GM21515 (cell line): ENCODE measurements at regions not wholly inside any gene's neighbourhood (a gene's known extent, or its start where the extent isn't known, plus 50 kb on each side); places are given as distances from the start of the nearest gene placed in this dataset.
"Not testable (repeated sequence)": the region's sequence is repeated elsewhere in the genome, so short reads cannot be mapped to it uniquely, and the experiment has no call there.

ENCODE experiments used
- ATAC-seq: cut with Tn5 transposase; IDR thresholded peaks from one replicate; pipeline ENCODE4 v1.9.1; 2021; ENCODE audit not compliant: unreplicated experiment

DNA sequence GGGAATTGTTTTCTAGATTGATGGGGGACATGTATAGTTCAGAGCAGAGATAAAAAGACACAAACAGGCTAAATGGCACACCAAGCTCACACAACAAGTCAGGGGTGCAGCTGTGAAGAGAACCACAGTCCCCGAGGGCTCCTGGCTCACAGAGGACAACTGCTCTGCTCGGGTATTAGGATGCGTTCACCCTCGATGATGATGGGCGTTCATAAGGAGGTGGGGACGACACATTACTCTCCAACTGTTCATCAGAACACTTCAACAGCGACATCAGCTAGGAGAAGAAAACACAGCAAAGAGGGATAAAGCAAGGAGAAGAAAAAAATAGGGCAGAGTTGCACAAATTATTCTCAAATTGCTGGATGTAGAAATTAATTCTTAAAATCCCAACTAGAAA is 174.8 kb upstream of the RREB1 start:
- ATAC-seq, result no peak

DNA sequence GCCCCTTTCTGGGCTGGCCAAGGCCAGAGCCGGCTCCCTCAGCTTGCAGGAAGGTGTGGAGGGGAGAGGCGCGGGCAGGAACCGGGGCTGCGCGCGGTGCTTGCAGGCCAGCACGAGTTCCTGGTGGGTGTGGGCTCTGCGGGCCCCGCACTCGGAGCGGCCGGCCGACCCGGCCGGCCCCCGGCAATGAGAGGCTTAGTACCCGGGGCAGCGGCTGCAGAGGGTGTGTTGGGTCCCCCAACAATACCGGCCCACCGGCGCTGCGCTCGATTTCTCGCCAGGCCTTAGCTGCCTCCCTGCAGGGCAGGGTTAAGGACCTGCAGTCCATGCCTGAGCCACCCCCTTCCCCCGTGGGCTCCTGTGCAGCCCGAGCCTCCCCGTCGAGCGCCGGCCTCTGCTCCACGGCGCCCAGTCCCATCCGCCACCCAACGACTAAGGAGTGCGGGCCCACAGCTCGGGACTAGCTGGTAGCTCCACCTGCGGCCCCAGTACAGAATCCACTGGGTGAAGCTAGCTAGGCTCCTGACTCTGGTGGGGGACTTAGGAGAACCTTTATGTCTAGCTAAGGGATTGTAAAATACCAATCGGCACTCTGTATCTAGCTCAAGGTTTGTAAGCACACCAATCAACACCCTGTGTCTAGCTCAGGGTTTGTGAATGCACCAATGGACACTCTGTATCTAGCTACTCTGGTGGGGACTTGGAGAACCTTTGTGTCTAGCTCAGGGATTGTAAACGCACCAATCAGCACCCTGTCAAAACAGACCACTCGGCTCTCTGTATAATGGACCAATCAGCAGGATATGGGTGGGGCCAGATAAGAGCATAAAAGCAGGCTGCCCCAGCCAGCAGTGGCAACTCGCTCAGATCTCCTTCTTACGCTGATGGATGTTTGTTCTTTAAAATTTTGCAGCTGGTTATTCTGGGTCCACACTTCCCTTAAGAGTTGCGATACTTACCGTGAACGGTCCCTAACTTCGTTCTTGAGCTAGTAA is 167.4 kb upstream of the RREB1 start:
- no peak for ATAC-seq

DNA sequence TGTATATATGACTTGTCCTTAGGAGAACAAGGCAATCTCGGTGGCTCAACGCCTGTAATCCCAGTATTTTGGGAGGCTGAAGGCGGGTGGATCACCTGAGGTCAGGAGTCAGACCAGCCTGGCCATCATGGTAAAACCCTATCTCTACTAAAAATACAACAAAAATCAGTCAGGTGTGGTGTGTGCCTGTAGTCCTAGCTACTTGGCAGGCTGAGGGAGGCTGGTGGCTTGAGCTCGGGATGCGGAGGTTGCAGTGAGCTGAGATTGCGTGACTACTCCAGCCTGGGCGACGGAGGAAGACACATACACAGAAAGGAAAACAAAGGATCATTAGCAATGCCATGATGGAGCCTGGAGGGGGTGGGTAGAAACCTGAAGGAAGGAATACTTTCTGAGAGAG is 166.6 kb upstream of the RREB1 start:
- no peak for ATAC-seq

DNA sequence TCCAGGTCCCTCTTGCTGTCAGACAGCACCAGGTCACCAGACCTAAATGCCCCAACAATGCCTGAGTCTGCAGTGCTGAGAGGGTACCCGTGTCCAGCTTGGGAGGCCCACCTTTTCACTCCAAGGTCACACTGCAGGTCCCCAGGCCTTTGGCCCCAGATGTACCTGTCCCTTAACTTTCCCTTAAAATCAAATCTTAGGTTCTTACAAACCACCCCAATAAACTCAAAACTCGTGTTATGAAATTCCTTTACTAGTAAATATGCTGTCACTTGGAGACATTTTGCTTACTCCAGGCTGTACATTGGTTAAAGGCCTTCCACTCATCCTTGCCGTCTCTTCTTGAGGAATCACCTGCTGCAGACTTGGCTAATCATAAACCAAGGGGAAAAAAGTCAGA is 165.7 kb upstream of the RREB1 start:
- no peak for ATAC-seq

DNA sequence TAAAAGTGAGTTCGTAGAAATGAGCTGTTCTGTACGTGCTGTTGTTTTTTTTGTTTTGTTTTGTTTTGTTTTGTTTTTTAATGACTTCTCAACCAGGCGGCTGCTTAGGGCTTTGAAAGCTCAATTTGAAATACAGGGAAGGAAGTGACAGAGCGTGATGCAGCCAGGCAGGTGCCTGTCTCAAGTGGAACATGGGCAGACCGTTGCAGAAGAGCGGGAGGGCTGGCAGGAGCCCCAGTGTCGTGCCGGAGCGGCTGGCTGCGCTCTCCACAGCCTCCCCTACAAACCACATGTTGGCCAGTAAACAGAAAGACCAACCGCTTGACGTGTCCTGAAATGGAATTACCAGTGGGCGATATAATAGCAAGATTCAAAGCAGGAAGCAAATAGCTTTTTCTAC is 164.9 kb upstream of the RREB1 start:
- ATAC-seq, result no peak

DNA sequence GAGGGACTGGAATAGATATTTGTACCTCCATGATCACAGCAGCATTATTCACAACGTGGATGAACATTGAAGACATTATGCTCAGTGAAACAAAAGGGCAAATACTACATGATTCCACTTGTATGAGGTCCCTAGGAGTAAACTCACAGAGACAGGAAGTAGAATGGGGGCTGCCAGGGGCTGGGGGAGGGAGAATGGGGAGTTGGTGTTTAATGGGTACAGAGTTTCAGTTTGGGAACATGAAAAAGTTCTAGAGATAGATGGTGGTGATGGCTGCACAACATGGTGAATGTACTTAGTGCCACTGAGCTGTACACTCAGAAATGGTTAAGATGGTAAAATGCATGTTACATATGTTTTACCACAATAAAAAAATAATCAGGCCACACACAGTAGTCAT is 164.3 kb upstream of the RREB1 start:
- ATAC-seq, result no peak

DNA sequence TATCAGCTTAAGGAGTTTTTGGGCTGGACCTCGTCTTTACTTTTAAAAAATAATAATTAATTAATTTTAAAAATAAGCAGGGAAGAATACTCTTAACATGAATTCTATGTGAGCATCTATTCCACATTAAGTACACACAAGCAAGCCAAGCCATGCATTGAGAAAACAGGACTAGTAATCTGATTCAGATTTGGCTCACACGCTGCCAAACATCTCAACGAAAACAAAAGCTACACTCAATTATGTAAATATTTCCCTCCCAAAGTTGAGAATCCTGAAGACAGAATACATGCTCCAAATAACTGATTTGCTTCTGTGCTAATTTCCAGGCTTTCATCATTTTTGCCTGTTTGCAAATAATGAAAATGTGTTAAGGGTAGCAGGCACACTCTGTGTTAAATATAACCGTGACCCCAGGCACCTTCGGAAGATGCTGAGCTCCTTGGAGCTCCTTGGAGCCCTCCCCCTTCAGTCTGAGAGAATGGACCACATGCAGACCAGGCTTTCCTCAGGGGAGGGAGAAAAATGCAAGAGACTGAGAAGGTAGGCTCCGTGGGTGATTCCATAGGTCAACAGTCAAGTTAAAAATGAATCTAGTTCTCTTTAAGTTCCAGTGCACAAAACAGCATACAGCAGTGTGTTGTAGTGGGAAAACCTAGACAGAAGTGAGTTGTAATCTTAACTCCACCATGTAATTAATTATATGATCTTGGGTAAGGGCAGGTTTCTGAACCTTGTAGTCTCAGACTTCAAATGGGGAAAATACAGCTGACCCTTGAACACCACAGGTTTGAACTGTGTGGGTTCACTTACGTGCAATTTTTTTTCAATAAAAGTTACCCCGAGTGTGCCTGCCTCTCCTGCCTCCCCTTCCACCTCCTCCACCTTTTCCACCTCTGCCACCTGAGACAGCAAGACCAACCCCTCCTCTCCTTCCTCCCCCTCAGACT is 161.3 kb upstream of the RREB1 start:
- ATAC-seq, result no peak

DNA sequence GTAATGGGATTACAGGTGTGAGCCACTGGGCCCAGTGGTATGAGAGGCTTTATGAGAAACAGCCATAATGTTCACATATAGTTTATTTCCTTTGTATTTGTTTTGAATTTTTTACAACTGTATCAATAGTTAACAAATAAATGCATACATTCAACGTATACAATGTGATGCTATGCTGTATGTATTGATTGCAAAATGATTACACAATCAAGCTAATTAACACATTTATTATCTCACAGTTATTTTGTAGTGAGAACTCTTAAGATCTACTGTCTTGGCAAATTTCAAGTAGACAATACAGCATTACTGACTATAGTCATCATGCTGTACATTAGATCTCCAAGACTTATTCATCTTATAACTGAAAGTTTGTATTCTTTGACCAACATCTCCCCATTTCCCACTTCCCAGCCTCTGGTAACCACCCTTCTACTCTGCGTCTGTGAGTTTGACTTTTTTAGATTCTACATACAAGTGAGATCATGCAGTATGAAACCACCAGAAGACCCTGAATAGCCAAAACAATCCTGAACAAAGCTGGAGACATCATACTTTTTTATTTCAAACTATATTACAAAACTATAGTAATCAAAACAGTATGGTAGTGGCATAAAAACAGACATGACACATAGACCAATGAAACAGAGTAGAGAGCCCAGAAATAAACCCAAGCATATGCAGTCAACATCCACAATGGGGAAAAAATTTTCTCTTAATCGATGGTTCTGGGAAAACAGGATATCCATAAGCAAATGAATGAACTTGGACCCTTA is 157.2 kb upstream of the RREB1 start:
- ATAC-seq, result no peak

DNA sequence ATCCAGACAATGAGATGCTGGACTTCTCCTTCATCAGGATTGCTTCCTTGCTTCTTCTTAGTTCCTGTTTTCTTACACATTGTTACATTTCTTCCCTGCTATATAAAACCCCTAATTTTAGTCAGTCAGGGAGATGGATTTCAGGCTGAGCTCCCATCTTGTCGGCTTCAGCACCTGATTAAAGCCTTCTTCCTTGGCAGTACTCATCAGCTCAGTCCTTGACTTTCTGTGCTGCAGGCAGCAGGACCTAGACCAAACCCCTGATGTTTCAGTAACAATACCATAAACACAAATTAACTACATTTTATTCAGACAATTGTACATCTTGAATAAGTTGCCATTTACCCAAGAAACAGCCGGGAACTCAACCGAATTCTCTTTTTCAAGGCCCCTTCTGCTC is 156.4 kb upstream of the RREB1 start:
- no peak for ATAC-seq

DNA sequence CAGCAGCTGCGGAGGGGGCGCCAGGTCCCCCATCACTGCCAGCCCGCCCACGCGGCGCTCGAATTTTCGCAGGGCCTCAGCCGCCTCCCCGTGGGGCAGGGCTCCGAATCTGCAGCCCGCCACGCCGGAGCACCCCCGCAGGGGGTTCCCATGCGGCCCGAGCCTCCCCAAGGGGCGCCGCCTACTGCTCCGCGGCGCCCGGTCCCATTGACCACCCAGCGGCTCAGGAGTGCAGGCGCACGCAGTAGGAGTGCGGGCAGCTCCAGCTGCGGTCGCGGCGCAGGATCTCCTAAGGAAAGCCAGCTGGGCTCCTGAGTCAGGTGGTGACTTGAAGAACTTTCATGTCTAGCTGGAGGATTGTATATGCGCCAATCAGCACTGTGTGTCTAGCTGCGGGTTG is 155.3 kb upstream of the RREB1 start:
- ATAC-seq, result no peak

DNA sequence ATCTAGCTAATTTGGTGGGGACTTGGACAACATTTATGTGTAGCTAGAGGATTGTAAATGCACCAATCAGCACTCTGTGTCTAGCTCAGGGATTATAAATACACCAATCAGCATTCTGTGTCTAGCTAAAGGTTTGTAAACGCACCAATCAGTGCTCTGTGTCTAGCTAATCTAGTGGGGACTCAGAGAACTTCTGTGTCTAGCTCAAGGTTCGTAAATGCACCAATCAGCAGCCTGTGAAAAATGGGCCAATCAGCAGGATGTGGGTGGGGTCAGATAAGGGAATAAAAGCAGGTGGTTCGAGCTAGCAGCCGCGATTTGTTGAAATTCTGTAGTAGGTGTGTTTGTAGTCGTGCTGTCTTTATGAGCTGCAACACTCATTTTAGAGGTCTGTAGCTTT is 154.8 kb upstream of the RREB1 start:
- not testable (repeated sequence) for ATAC-seq

DNA sequence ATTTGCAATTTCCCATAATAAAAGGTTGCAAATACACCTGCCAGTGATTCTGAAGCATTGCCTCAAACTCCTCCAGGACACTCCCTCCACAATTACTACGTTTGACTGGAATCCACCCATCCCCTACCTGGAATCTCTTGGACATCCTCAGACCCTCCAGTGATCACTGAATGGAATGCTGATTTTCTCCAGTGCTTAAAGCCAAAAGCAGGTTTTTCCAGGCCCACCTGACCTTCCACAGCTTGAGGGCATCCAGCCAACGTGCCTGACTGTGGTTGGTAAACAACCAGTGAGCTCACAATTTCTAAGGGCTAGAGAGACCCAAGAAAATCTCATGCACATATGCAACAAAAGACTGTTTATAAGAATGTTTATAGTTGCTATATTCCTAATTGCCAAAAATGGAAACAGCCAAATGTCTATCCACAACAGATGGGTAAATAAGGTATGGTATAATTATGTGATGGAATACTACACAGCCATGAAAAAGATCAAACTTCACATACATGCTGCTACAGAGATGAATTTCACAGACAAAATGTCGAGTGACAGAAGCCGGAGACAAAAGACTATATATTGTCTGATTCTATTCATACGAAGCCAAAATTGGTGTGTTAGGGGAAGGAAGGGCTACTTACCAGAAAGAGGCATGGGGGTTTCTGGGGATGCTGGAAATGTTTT is 147.1 kb upstream of the RREB1 start:
- no peak for ATAC-seq

DNA sequence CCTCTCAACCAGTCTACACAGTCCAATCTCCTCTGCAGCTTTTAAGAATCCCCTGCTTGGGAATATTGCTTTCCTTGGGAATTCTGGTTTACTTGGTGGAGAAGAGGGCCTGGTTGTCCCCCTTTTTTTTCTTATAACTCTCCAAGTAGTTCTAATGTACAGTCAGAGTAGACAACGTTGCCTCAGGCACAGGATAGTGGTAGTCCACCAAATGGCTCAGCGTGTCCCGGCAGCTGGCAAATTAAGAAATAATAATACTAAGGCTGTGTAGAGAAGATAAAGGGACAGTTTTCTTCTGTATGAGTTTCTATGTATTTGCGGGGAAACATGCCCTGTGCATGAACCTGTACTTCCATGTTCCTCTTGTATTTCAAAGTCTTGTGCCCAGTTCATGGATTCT is 145.7 kb upstream of the RREB1 start:
- no peak for ATAC-seq

DNA sequence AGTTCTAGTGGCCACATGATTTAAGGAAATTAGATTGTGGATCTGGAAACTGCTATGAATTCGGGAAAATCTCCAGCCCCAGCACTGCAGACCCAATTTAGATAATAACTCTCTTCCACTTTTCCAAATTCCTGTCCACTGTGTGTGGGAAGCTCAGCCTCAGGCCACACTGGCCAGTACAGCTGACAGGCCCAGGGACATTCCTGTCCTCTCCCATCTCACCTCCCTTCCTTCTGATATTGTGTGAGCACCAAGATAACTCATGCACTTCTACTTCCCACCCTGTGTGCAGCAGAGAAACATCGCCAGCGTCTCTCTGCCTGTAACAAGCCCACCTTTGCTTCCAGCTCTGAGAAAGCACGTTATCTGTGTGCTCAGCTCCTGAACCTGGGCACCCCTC is 145.1 kb upstream of the RREB1 start:
- ATAC-seq, result no peak

DNA sequence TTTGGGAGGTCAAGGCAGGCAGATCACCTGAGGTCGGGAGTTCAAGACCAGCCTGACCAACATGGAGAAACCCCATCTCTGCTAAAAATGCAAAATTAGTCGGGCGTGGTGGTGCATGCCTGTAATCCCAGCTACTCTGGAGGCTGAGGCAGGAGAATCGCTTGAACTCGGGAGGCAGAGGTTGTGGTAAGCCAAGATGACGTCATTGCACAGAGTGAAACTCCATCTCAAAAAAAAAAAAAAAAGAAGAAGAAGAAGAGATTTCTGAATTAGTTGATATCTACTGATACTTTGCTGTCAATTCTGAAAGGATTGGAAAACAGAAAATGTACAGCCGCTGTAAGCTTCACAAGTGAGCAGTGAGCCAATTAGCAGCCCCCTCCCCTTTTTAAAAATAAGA is 144.4 kb upstream of the RREB1 start:
- ATAC-seq, result not testable (repeated sequence)

DNA sequence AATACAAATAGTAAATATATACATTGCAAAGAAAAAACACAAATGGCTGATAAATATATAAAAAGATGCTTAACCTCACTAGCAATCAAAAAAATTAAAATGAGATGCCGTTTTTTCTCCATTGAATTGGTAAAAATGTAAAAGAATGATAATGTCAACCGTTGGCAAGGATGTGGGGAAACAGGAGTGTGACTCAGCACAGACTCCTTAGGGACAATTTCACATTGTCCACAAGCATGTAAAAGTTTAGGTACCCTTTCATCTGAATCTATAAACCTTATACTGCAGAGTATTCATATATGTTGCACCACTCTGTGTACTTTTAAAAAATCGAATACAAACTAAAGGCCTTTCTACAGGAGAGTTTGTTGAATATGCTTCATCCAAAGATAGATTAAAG is 143.1 kb upstream of the RREB1 start:
- no peak for ATAC-seq

DNA sequence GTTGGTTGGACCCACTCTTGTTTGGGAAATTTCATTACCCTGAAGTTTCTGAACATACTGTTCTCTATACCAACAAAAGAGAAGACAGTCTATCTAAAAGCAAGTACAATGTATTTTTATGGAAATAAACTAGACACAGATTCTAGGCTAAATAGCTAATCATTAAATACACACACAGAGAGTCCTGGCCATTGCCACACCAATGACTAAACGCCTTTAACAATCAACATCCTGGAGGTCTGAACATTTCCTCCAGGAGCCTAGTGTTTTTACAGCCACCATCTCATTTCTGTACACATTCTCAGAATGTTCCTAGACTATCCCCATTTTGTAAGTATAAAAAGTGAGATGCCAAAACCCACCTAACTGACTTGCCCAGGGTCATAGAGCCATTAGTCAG is 141.6 kb upstream of the RREB1 start:
- no peak for ATAC-seq

DNA sequence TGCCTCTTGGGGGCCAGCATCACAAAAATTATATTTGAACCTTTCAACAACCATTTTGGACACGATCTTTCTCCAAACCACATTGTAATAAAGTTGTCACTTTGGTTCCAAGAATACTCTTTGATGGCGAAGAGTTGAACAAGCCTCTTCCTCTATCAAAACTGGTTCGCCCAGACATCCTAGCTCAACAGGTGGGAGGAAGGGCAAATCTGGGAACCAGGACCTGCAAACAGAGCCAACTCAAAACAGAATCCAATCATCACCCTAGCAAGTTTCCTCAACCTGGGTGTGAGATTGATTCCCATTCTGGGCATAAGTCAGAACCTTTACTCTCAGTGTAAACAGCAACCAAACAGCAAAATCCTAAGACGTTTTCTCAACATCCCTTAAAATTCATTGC is 141.2 kb upstream of the RREB1 start:
- ATAC-seq, result no peak

DNA sequence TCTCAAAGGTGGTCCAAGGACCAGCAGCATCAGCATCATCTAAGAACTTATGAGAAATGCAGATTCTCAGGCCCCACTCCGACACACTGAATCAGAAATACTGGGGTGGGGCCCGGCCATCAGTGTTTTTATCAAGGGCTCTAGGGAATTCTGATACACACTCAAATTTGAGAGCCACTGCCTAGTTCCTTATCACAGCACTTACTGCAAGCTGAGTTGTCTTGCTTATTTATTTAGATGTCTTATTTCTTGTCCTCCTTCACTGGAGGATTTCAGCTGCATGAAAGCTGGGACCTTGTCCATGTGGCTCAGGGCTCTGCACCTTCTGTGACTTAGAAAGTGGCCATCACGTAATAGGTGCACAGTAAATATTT is 139.4 kb upstream of the RREB1 start:
- no peak for ATAC-seq

DNA sequence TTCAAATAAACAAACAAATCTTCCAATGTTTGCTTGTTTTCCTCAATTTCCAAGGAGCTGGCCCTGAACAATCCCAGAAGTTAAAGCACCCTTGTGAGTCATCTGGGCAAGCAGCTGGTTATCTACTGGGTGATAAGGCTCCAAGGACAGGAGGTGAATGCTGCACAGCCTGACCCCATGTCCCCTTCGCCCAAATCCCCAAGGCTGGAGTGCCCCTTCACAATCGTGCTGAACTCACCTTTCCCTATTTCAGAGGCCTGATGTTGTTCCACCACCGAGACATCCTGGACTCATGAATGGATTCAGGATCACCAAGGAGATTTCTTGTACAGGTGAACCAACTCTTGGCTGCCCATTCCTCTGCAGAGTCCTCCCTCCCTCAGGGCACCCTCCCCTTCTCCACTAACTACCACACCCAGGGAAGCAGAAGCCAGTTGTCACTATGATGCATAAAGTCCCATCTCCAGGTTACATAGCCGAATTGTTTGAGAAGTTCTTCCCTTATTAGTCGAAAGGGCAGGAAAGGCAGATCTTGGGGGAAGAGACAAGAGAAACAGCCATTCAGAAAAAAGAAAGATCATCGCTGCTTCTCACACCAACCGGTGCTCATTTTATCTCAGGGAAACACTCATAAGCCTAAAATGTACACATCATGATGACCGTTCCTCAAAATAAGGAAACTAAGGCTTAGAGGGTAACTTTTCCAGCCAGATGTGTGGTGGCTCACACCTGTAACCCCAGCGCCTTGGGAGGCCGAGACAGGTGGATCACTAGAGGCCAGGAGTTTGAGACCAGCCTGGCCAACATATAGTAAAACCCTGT is 138.8 kb upstream of the RREB1 start:
- ATAC-seq, result no peak
